ENCODE measurements at regions not wholly inside any gene's neighbourhood (a gene's known extent, or its start where the extent isn't known, plus 50 kb on each side); places are given as distances from the start of the nearest gene placed in this dataset.

DNA sequence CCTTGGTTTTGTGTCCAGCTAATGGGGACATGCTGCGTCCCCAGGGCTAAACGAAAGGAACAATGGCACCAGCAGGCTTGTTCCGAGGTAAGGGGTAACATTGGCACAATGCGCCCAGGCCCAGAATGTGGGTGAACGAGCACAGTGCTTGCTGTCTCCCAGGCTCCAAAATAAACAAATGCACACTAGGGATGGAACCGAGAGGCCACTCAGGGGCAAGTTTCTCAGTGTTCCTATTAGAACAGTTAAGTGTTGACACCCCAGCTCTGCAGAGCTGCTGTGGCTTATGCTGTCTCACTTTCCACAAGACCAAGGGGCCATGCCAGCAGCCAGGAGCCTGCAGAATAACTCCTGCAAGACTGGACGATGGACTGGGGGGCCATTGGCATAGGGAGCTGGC, 492.4 kb downstream of the GADD45G start:
- TF ChIP-seq, protein P1, sequence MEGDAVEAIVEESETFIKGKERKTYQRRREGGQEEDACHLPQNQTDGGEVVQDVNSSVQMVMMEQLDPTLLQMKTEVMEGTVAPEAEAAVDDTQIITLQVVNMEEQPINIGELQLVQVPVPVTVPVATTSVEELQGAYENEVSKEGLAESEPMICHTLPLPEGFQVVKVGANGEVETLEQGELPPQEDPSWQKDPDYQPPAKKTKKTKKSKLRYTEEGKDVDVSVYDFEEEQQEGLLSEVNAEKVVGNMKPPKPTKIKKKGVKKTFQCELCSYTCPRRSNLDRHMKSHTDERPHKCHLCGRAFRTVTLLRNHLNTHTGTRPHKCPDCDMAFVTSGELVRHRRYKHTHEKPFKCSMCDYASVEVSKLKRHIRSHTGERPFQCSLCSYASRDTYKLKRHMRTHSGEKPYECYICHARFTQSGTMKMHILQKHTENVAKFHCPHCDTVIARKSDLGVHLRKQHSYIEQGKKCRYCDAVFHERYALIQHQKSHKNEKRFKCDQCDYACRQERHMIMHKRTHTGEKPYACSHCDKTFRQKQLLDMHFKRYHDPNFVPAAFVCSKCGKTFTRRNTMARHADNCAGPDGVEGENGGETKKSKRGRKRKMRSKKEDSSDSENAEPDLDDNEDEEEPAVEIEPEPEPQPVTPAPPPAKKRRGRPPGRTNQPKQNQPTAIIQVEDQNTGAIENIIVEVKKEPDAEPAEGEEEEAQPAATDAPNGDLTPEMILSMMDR (conservative IDR thresholded peaks at IDR 0.05; ENCODE audit: low read depth, low read length) = no peak
- no peak for TF ChIP-seq EZH2 (IDR thresholded peaks at IDR 0.05; ENCODE audit: borderline replicate concordance, low read depth, low read length, poor library complexity, severe bottlenecking)
